Endodermal cell (in vitro differentiated cells): ENCODE measurements at regions not wholly inside any gene's neighbourhood (a gene's known extent, or its start where the extent isn't known, plus 50 kb on each side); places are given as distances from the start of the nearest gene placed in this dataset.

Experiments
- DNase-seq: peaks from one replicate; pipeline ENCODE4 v3.0.0-alpha.2; 2017
- H3K27ac ChIP-seq: 2 replicates; pipeline ENCODE4 v1.5.1; 2013; ENCODE audit warnings: mild to moderate bottlenecking, low read depth, low read length, moderate library complexity
- H3K27me3 ChIP-seq: 2 replicates; pipeline ENCODE4 v1.6.1; 2013; ENCODE audit warnings: mild to moderate bottlenecking, low read length, moderate library complexity; ENCODE audit not compliant: insufficient read depth, control insufficient read depth, poor library complexity, severe bottlenecking
- H3K36me3 ChIP-seq: 2 replicates; pipeline ENCODE4 v1.7.0; 2013; ENCODE audit warnings: mild to moderate bottlenecking, low read length, moderate library complexity; ENCODE audit not compliant: control insufficient read depth, insufficient read depth
- H3K4me1 ChIP-seq: one replicate; pipeline ENCODE4 v1.7.0; 2013; ENCODE audit warnings: low read length; ENCODE audit not compliant: control insufficient read depth, insufficient read depth
- H3K4me3 ChIP-seq: 2 replicates; pipeline ENCODE4 v1.5.1; 2013; ENCODE audit warnings: mild to moderate bottlenecking, low read length, moderate library complexity
- H3K9ac ChIP-seq: 2 replicates; pipeline ENCODE4 v1.6.1; 2013; ENCODE audit warnings: mild to moderate bottlenecking, low read length, moderate library complexity; ENCODE audit not compliant: poor library complexity, severe bottlenecking; ENCODE audit errors: extremely low read depth
- H3K9me3 ChIP-seq: 2 replicates; pipeline ENCODE4 v1.6.1; 2013; ENCODE audit warnings: mild to moderate bottlenecking, low read length, moderate library complexity; ENCODE audit not compliant: control insufficient read depth
- H3K27ac Mint-ChIP-seq: 2 replicates; pipeline ENCODE4 v1.8.0; 2020; ENCODE audit warnings: mixed read lengths
- H3K27me3 Mint-ChIP-seq: 2 replicates; pipeline ENCODE4 v1.8.0; 2021; ENCODE audit warnings: mild to moderate bottlenecking, mixed read lengths; ENCODE audit not compliant: insufficient read depth
- H3K36me3 Mint-ChIP-seq: 2 replicates; pipeline ENCODE4 v1.8.0; 2020; ENCODE audit warnings: low read depth, mixed read lengths
- H3K4me1 Mint-ChIP-seq: 2 replicates; pipeline ENCODE4 v1.8.0; 2020; ENCODE audit warnings: mixed read lengths
- H3K4me3 Mint-ChIP-seq: 2 replicates; pipeline ENCODE4 v1.8.0; 2020; ENCODE audit warnings: mild to moderate bottlenecking, moderate library complexity, mixed read lengths
- H3K9me3 Mint-ChIP-seq: 2 replicates; pipeline ENCODE4 v1.8.0; 2020; ENCODE audit warnings: mild to moderate bottlenecking, mixed read lengths
- WGBS, 2 experiments: methylation state at CpG; one replicate each; pipeline versions ENCODE4 v1.1.5 to v1.1.7; 2013; ENCODE audit warnings: missing lambda C conversion rate in 2 of 2, mixed read lengths in 1 of 2; ENCODE audit not compliant: insufficient coverage in 1 of 2, insufficient read length in 1 of 2; 5-methylcytosine and 5-hydroxymethylcytosine counted together
- TF ChIP-seq, protein P1 (sequence below): fragments of 200-600 bp; sonication (generic); conservative IDR thresholded peaks from 2 replicates; pipeline ENCODE4 v1.5.0; 2021; ENCODE audit warnings: antibody characterized with exemption, mild to moderate bottlenecking

GRCh38 chr5:27377626-27378025 is 339.2 kb upstream of the CDH9 start:
- Mint-ChIP-seq H3K27me3 (no peaks in the 10 kb centered on the region), H3K9me3 (no peaks in the 10 kb centered on the region), H3K36me3 (no peaks in the 10 kb centered on the region), H3K27ac (no peak overlapping the region), H3K4me3 (no peak overlapping the region), H3K4me1 (peaks cover 2% of the 10 kb centered on the region)
- TF ChIP-seq, protein P1, sequence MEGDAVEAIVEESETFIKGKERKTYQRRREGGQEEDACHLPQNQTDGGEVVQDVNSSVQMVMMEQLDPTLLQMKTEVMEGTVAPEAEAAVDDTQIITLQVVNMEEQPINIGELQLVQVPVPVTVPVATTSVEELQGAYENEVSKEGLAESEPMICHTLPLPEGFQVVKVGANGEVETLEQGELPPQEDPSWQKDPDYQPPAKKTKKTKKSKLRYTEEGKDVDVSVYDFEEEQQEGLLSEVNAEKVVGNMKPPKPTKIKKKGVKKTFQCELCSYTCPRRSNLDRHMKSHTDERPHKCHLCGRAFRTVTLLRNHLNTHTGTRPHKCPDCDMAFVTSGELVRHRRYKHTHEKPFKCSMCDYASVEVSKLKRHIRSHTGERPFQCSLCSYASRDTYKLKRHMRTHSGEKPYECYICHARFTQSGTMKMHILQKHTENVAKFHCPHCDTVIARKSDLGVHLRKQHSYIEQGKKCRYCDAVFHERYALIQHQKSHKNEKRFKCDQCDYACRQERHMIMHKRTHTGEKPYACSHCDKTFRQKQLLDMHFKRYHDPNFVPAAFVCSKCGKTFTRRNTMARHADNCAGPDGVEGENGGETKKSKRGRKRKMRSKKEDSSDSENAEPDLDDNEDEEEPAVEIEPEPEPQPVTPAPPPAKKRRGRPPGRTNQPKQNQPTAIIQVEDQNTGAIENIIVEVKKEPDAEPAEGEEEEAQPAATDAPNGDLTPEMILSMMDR, result no peak
- no peak for DNase-seq
- Histone ChIP-seq H3K27me3 (no peaks in the 10 kb centered on the region), H3K9me3 (no peaks in the 10 kb centered on the region), H3K27ac (no peak overlapping the region), H3K9ac (no peak overlapping the region), H3K4me3 (no peak overlapping the region), H3K4me1 (no peaks in the 10 kb centered on the region), H3K36me3 (no peaks in the 10 kb centered on the region)
- WGBS, 2 experiments, result 83 to 100% methylated on average over 1 to 4 of the region's 4 CpGs

DNA sequence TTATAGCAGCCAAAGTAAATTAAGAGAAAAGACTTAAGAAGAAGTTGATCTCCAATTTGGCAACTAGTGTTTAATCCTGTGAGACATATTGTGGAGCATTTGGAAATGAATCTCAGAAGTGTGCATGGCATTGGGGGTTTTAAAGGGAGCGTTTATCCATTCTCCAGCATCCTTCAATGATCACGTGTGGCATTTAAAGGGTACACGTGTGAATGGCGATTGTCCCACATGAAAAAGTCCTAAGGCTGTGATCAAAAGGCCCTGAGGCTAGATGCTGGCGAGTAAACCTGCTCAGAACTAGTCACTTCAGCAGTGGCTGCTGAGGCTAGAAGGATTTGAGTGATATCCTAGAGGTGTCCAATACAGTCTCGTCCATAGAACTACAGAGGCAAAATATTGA is 315.6 kb upstream of the CDH9 start:
- DNase-seq, result no peak
- H3K4me1 ChIP-seq, result no peaks in the 10 kb centered on the region
- no peak overlapping the region for H3K4me3 Mint-ChIP-seq
- TF ChIP-seq, protein P1, result no peak
- H3K27ac ChIP-seq, result no peak overlapping the region
- H3K27me3 Mint-ChIP-seq, result no peaks in the 10 kb centered on the region
- H3K4me1 Mint-ChIP-seq, result no peaks in the 10 kb centered on the region
- no peaks in the 10 kb centered on the region for H3K36me3 ChIP-seq
- H3K9ac ChIP-seq, result no peak overlapping the region
- H3K36me3 Mint-ChIP-seq, result no peaks in the 10 kb centered on the region
- WGBS, 2 experiments, result 93 to 95% methylated on average over 6 of the region's 6 CpGs
- H3K9me3 Mint-ChIP-seq, result no peaks in the 10 kb centered on the region
- no peak overlapping the region for H3K4me3 ChIP-seq
- H3K9me3 ChIP-seq, result no peaks in the 10 kb centered on the region
- H3K27ac Mint-ChIP-seq, result no peak overlapping the region
- no peaks in the 10 kb centered on the region for H3K27me3 ChIP-seq

GRCh38 chr5:27353540-27353939 is 315.2 kb upstream of the CDH9 start:
- no peak for DNase-seq
- H3K27ac ChIP-seq, result no peak overlapping the region
- no peaks in the 10 kb centered on the region for H3K27me3 ChIP-seq
- TF ChIP-seq, protein P1, result no peak
- no peak overlapping the region for H3K4me3 ChIP-seq
- WGBS, 2 experiments, result 88 to 100% methylated on average over 1 to 6 of the region's 6 CpGs
- H3K4me1 ChIP-seq, result no peaks in the 10 kb centered on the region
- Mint-ChIP-seq H3K9me3 (no peaks in the 10 kb centered on the region), H3K27ac (no peak overlapping the region), H3K36me3 (no peaks in the 10 kb centered on the region), H3K4me3 (no peak overlapping the region), H3K4me1 (no peaks in the 10 kb centered on the region), H3K27me3 (no peaks in the 10 kb centered on the region)
- H3K9ac ChIP-seq, result no peak overlapping the region
- H3K36me3 ChIP-seq, result no peaks in the 10 kb centered on the region
- H3K9me3 ChIP-seq, result no peaks in the 10 kb centered on the region
